H9 (cell line): ENCODE measurements at regions not wholly inside any gene's neighbourhood (a gene's known extent, or its start where the extent isn't known, plus 50 kb on each side); places are given as distances from the start of the nearest gene placed in this dataset.

Experiments
- DNase-seq: peaks from one replicate; pipeline ENCODE4 v3.0.0-alpha.2; 2017
- H2AFZ ChIP-seq: one replicate; pipeline ENCODE4 v1.6.1; 2013; ENCODE audit warnings: mild to moderate bottlenecking, low read length, control low read depth, moderate library complexity
- H2AK5ac ChIP-seq: 2 replicates; pipeline ENCODE4 v1.6.1; 2013; ENCODE audit warnings: low read length, control low read depth, mixed read lengths; ENCODE audit not compliant: insufficient read length
- H2BK120ac ChIP-seq: one replicate; pipeline ENCODE4 v1.6.1; 2013; ENCODE audit warnings: low read depth, mild to moderate bottlenecking, low read length, control low read depth, inconsistent platforms; ENCODE audit not compliant: poor library complexity, severe bottlenecking
- H2BK12ac ChIP-seq: 2 replicates; pipeline ENCODE4 v1.6.1; 2013; ENCODE audit warnings: low read length, control low read depth, mixed read lengths, low read depth; ENCODE audit not compliant: insufficient read length
- H2BK15ac ChIP-seq: 2 replicates; pipeline ENCODE4 v1.6.1; 2013; ENCODE audit warnings: low read depth, low read length, control low read depth
- H2BK20ac ChIP-seq: one replicate; pipeline ENCODE4 v1.6.1; 2013; ENCODE audit warnings: low read depth, mild to moderate bottlenecking, low read length, control low read depth, inconsistent platforms; ENCODE audit not compliant: poor library complexity, severe bottlenecking
- H2BK5ac ChIP-seq: 2 replicates; pipeline ENCODE4 v1.6.1; 2013; ENCODE audit warnings: low read length, control low read depth, mixed read lengths; ENCODE audit not compliant: insufficient read length
- H3K14ac ChIP-seq: 2 replicates; pipeline ENCODE4 v1.6.1; 2013; ENCODE audit warnings: low read length, control low read depth; ENCODE audit not compliant: insufficient read depth
- H3K18ac ChIP-seq: 2 replicates; pipeline ENCODE4 v1.6.1; 2013; ENCODE audit warnings: low read depth, mild to moderate bottlenecking, mixed read lengths, low read length, control low read depth; ENCODE audit not compliant: insufficient read length
- H3K23ac ChIP-seq: 2 replicates; pipeline ENCODE4 v1.6.1; 2013; ENCODE audit warnings: low read length, control low read depth, mixed read lengths, low read depth; ENCODE audit not compliant: insufficient read length
- H3K23me2 ChIP-seq: 2 replicates; pipeline ENCODE4 v1.6.1; 2013; ENCODE audit warnings: low read depth, mild to moderate bottlenecking, mixed read lengths, low read length, control low read depth; ENCODE audit not compliant: insufficient read length, poor library complexity, severe bottlenecking
- H3K27ac ChIP-seq: 2 replicates; pipeline ENCODE4 v1.5.1; 2013; ENCODE audit warnings: low read length, control low read depth, mixed read lengths, low read depth; ENCODE audit not compliant: insufficient read length
- H3K27me3 ChIP-seq: 2 replicates; pipeline ENCODE4 v1.6.1; 2013; ENCODE audit warnings: low read length, control low read depth, inconsistent platforms; ENCODE audit not compliant: insufficient read depth
- H3K4ac ChIP-seq: 2 replicates; pipeline ENCODE4 v1.6.1; 2013; ENCODE audit warnings: low read depth, mild to moderate bottlenecking, control low read depth, inconsistent platforms, low read length, moderate library complexity
- H3K4me1 ChIP-seq: 2 replicates; pipeline ENCODE4 v1.6.1; 2013; ENCODE audit warnings: low read length, control low read depth, inconsistent platforms; ENCODE audit not compliant: insufficient read depth
- H3K4me2 ChIP-seq: 2 replicates; pipeline ENCODE4 v1.6.1; 2013; ENCODE audit warnings: low read length, control low read depth, mixed read lengths; ENCODE audit not compliant: insufficient read length, insufficient read depth
- H3K56ac ChIP-seq: 2 replicates; pipeline ENCODE4 v1.6.1; 2013; ENCODE audit warnings: low read depth, mild to moderate bottlenecking, mixed read lengths, low read length, control low read depth; ENCODE audit not compliant: insufficient read length
- H3K79me1 ChIP-seq: 2 replicates; pipeline ENCODE4 v1.6.1; 2013; ENCODE audit warnings: low read depth, mild to moderate bottlenecking, moderate library complexity, low read length, control low read depth, inconsistent platforms; ENCODE audit not compliant: insufficient read depth, poor library complexity, severe bottlenecking
- H3K79me2 ChIP-seq: 2 replicates; pipeline ENCODE4 v1.6.1; 2013; ENCODE audit warnings: low read length, control low read depth, inconsistent platforms; ENCODE audit not compliant: insufficient read depth
- H3K9ac ChIP-seq: 2 replicates; pipeline ENCODE4 v1.6.1; 2013; ENCODE audit warnings: low read length, control low read depth, mixed read lengths; ENCODE audit not compliant: insufficient read length; ENCODE audit errors: extremely low read depth
- H3K9me3 ChIP-seq: one replicate; pipeline ENCODE4 v1.6.1; 2013; ENCODE audit warnings: low read depth, low read length, inconsistent platforms; ENCODE audit not compliant: control insufficient read depth
- H3T11ph ChIP-seq: one replicate; pipeline ENCODE4 v1.6.1; 2013; ENCODE audit warnings: mild to moderate bottlenecking, low read length, control low read depth, inconsistent platforms
- H4K20me1 ChIP-seq: one replicate; pipeline ENCODE4 v1.6.1; 2013; ENCODE audit not compliant: control insufficient read depth, insufficient read length, insufficient read depth
- H4K5ac ChIP-seq: 2 replicates; pipeline ENCODE4 v1.6.1; 2013; ENCODE audit warnings: low read depth, mild to moderate bottlenecking, mixed read lengths, low read length, control low read depth; ENCODE audit not compliant: insufficient read length
- H4K8ac ChIP-seq: replicated peaks from 2 replicates; pipeline ENCODE4 v1.6.1; 2013; ENCODE audit warnings: low read length, control low read depth, mixed read lengths, low read depth; ENCODE audit not compliant: insufficient read length
- H4K91ac ChIP-seq: 2 replicates; pipeline ENCODE4 v1.6.1; 2013; ENCODE audit warnings: low read depth, mild to moderate bottlenecking, moderate library complexity, mixed read lengths, low read length, control low read depth; ENCODE audit not compliant: insufficient read length
- H3K27ac Mint-ChIP-seq, 3 experiments: 2 replicates in 2 of 3; 3 replicates in 1 of 3; pipeline ENCODE4 v1.8.0; 2020 to 2021; ENCODE audit warnings: mixed read lengths in 3 of 3, mild to moderate bottlenecking in 1 of 3, moderate library complexity in 1 of 3
- H3K27me3 Mint-ChIP-seq: 2 replicates; pipeline ENCODE4 v1.8.0; 2021; ENCODE audit warnings: low read depth, mild to moderate bottlenecking, moderate library complexity, mixed read lengths
- H3K36me3 Mint-ChIP-seq, 3 experiments: 2 replicates in 2 of 3; 3 replicates in 1 of 3; pipeline ENCODE4 v1.8.0; 2020 to 2021; ENCODE audit warnings: low read depth in 3 of 3, mixed read lengths in 3 of 3; ENCODE audit not compliant: insufficient read depth in 1 of 3
- H3K4me1 Mint-ChIP-seq, 2 experiments: 2 replicates each; pipeline ENCODE4 v1.8.0; 2020; ENCODE audit warnings: mixed read lengths in 2 of 2
- H3K4me3 Mint-ChIP-seq, 2 experiments: 2 replicates in 1 of 2; 3 replicates in 1 of 2; pipeline ENCODE4 v1.8.0; 2020 to 2021; ENCODE audit warnings: mild to moderate bottlenecking in 2 of 2, mixed read lengths in 2 of 2, moderate library complexity in 1 of 2
- H3K9me3 Mint-ChIP-seq, 2 experiments: 2 replicates in 1 of 2; 3 replicates in 1 of 2; pipeline ENCODE4 v1.8.0; 2020; ENCODE audit warnings: mild to moderate bottlenecking in 2 of 2, mixed read lengths in 2 of 2, moderate library complexity in 1 of 2
- CTCF ChIP-seq: fragments of 200-600 bp; sonication (generic); conservative IDR thresholded peaks from 3 replicates; pipeline ENCODE4 v1.8.0; 2021; ENCODE audit warnings: antibody characterized with exemption, mild to moderate bottlenecking
- WGBS: extraction: QIAGEN DNeasy Blood & Tissue Kit; methylation state at CpG from one replicate; pipeline ENCODE4 v1.1.7; 2013; ENCODE audit warnings: missing lambda C conversion rate, low lambda C conversion rate, mixed read lengths; ENCODE audit not compliant: insufficient read length; ENCODE audit errors: extremely low coverage; 5-methylcytosine and 5-hydroxymethylcytosine counted together

- Histone ChIP-seq H3K27ac (no peak overlapping the region), H3K27me3 (no peaks in the 10 kb centered on the region), H3K23me2 (no peaks in the 10 kb centered on the region), H2BK5ac (no peak overlapping the region), H2BK120ac (no peak overlapping the region), H3K14ac (no peak overlapping the region), H3K18ac (no peak overlapping the region), H3K9ac (no peak overlapping the region), H3K9me3 (no peaks in the 10 kb centered on the region), H2AFZ (no peak overlapping the region), H4K20me1 (no peaks in the 10 kb centered on the region), H3T11ph (no peak overlapping the region), H4K5ac (no peak overlapping the region), H3K4me1 (no peaks in the 10 kb centered on the region; the same call in 1 of the 2 replicates), H3K79me2 (no peaks in the 10 kb centered on the region), H2BK12ac (no peak overlapping the region), H2BK20ac (no peak overlapping the region), H3K79me1 (no peaks in the 10 kb centered on the region), H2AK5ac (no peak overlapping the region), H3K56ac (no peak overlapping the region), H4K8ac (no peak overlapping the region), H3K4ac (no peak overlapping the region), H4K91ac (no peak overlapping the region), H2BK15ac (no peak overlapping the region), H3K23ac (no peak overlapping the region), H3K4me2 (no peak overlapping the region)
- Mint-ChIP-seq H3K27me3 (no peaks in the 10 kb centered on the region), H3K36me3 (peaks cover 0 to 7% (median 7%) of the 10 kb centered on the region in 3 experiments; a peak in 4 of 7 replicates), H3K4me1 (no peaks in the 10 kb centered on the region), H3K27ac (no peak overlapping the region), H3K9me3 (peaks cover 5 to 6% of the 10 kb centered on the region in 2 experiments; a peak in 3 of 5 replicates), H3K4me3 (no peak overlapping the region)
- DNase-seq, result no peak
- no peak for TF ChIP-seq CTCF
- WGBS, result no CpG with 5 or more reads among the region's 1 CpG
Observed at GRCh38 chr13:89486709-89487108, 1815.5 kb downstream of the SLITRK5 start.
